ENCODE measurements at regions not wholly inside any gene's neighbourhood (a gene's known extent, or its start where the extent isn't known, plus 50 kb on each side); places are given as distances from the start of the nearest gene placed in this dataset.
"Not testable (repeated sequence)": the region's sequence is repeated elsewhere in the genome, so short reads cannot be mapped to it uniquely, and the experiment has no call there.

DNA sequence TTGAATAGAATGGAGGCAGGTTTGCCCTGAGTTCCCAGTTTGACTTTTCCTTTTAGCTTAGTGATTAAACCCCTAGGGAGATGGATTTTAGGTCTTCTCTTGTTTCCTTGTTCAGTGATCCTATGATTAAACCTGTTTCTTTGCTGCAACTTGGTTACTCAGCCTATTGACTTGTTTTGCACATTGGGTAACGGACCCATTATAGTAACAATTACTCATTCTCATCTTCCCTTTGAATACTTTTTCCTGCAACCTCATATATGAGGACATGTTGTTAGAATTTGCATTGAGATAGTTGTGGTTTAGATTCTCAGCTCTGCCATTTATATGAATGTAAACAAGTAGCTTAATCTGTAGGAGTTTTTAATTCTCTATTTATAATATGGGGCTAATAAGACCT lies 489.2 kb upstream of the CNTN5 start:
- WGBS, 3 donors: 87 to 92% (median 91%) methylated on average over 1 of the region's 1 CpG
- DNase-seq: no peak
- intact Hi-C loops (cut with DNase I): no loop called here

GRCh38 chr11:98536023-98536422 lies 484.7 kb upstream of the CNTN5 start:
- Histone ChIP-seq H3K4me3 (no peak overlapping the region), H3K4me1 (ENCODE audit: insufficient read depth) (no peaks in the 10 kb centered on the region), H3K27ac (no peak overlapping the region), H3K9me3 (no peaks in the 10 kb centered on the region), H3K36me3 (no peaks in the 10 kb centered on the region), H3K27me3 (no peaks in the 10 kb centered on the region)
- DNase-seq: no peak
- no peak for TF ChIP-seq POLR2A (IDR thresholded peaks at IDR 0.05)
- TF ChIP-seq EP300 (IDR thresholded peaks at IDR 0.05): no peak
- TF ChIP-seq, protein P1, sequence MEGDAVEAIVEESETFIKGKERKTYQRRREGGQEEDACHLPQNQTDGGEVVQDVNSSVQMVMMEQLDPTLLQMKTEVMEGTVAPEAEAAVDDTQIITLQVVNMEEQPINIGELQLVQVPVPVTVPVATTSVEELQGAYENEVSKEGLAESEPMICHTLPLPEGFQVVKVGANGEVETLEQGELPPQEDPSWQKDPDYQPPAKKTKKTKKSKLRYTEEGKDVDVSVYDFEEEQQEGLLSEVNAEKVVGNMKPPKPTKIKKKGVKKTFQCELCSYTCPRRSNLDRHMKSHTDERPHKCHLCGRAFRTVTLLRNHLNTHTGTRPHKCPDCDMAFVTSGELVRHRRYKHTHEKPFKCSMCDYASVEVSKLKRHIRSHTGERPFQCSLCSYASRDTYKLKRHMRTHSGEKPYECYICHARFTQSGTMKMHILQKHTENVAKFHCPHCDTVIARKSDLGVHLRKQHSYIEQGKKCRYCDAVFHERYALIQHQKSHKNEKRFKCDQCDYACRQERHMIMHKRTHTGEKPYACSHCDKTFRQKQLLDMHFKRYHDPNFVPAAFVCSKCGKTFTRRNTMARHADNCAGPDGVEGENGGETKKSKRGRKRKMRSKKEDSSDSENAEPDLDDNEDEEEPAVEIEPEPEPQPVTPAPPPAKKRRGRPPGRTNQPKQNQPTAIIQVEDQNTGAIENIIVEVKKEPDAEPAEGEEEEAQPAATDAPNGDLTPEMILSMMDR (IDR thresholded peaks at IDR 0.05): no peak
- 22 to 42% (median 36%) methylated on average over 1 of the region's 1 CpG for WGBS, 3 donors
- intact Hi-C loops (cut with DNase I): no loop called here

More for the DNA sequence above, 489.2 kb upstream of the CNTN5 start:
- no peak for TF ChIP-seq EP300 (IDR thresholded peaks at IDR 0.05)
- H3K27me3 ChIP-seq: no peaks in the 10 kb centered on the region
- no peak overlapping the region for H3K27ac ChIP-seq
- no peaks in the 10 kb centered on the region for H3K9me3 ChIP-seq
- H3K4me1 ChIP-seq (ENCODE audit: insufficient read depth): no peaks in the 10 kb centered on the region
- no peaks in the 10 kb centered on the region for H3K36me3 ChIP-seq
- H3K4me3 ChIP-seq: no peak overlapping the region

DNA sequence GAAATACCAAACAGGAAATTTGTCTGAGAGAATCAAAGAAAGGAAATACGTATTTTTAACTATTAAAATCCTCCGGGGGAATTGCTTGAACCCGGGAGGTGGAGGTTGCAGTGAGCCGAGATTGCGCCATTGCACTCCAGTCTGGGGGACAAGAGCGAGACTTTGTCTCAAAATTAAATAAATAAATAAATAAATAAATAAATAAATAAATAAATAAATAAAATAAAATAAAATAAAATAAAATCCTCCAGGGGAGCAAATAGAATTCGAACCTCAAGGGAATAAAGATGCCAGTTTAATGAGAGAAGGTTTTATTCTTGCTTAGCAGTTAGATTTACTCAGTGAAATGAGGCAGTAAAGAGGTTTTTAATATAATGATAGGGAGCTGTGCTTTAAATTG lies 482.4 kb upstream of the CNTN5 start:
- DNase-seq; intact Hi-C loops (cut with DNase I); H3K27ac ChIP-seq; H3K9me3 ChIP-seq; H3K4me3 ChIP-seq; H3K27me3 ChIP-seq; H3K36me3 ChIP-seq; H3K4me1 ChIP-seq (ENCODE audit: insufficient read depth): not testable (repeated sequence)
- 91 to 93% (median 91%) methylated on average over 7 of the region's 7 CpGs for WGBS, 3 donors

- no peaks in the 10 kb centered on the region for H3K27me3 ChIP-seq
- H3K36me3 ChIP-seq: no peaks in the 10 kb centered on the region
- no peak overlapping the region for H3K27ac ChIP-seq
- no peak for DNase-seq
- intact Hi-C loops (cut with DNase I): no loop called here
- WGBS, 3 donors: 79 to 82% (median 82%) methylated on average over 5 of the region's 5 CpGs
- H3K4me3 ChIP-seq: no peak overlapping the region
- H3K9me3 ChIP-seq: no peaks in the 10 kb centered on the region
- TF ChIP-seq, protein P1 (IDR thresholded peaks at IDR 0.05): no peak
- TF ChIP-seq EP300 (IDR thresholded peaks at IDR 0.05): no peak
- no peak for TF ChIP-seq POLR2A (IDR thresholded peaks at IDR 0.05)
- no peaks in the 10 kb centered on the region for H3K4me1 ChIP-seq (ENCODE audit: insufficient read depth)
Measured at GRCh38 chr11:98545544-98546175, 475.1 kb upstream of the CNTN5 start.

DNA sequence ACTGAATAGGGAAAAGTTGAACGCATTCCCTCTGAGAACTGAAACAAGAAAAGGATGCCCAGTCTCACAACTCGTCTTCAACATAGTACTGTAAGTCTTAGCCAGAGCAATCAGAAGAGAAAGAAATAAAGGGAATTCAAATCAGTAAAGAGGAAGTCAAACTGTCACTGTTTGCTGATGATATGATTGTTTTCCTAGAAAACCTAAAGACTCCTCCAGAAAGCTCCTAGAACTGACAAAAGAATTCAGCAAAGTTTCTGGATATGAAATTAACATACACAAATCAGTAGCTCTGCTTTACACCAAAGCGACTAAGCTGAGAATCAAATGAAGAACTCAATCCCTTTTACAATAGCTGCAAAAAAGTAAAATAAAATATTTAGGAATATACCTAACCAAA lies 471.2 kb upstream of the CNTN5 start:
- no peak for TF ChIP-seq POLR2A (IDR thresholded peaks at IDR 0.05)
- TF ChIP-seq EP300 (IDR thresholded peaks at IDR 0.05): no peak
- TF ChIP-seq, protein P1 (IDR thresholded peaks at IDR 0.05): no peak
- no peak overlapping the region for H3K4me3 ChIP-seq
- WGBS, 3 donors: 88 to 89% (median 88%) methylated on average over 3 of the region's 3 CpGs
- no peaks in the 10 kb centered on the region for H3K4me1 ChIP-seq (ENCODE audit: insufficient read depth)
- no peak for DNase-seq
- intact Hi-C loops (cut with DNase I): no loop called here
- H3K36me3 ChIP-seq: no peaks in the 10 kb centered on the region
- H3K27me3 ChIP-seq: no peaks in the 10 kb centered on the region
- H3K9me3 ChIP-seq: no peaks in the 10 kb centered on the region
- H3K27ac ChIP-seq: no peak overlapping the region
